ENCODE measurements at regions not wholly inside any gene's neighbourhood (a gene's known extent, or its start where the extent isn't known, plus 50 kb on each side); places are given as distances from the start of the nearest gene placed in this dataset.

GRCh38 chr13:79711631-79712030 lies 230.7 kb downstream of the NDFIP2 start:
- no peak for DNase-seq (ENCODE audit: low spot score)
- TF ChIP-seq FOXA2 (IDR thresholded peaks at IDR 0.05): no peak
- TF ChIP-seq, protein P1, sequence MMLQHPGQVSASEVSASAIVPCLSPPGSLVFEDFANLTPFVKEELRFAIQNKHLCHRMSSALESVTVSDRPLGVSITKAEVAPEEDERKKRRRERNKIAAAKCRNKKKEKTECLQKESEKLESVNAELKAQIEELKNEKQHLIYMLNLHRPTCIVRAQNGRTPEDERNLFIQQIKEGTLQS (IDR thresholded peaks at IDR 0.05): no peak
- no peak for TF ChIP-seq RXRA (IDR thresholded peaks at IDR 0.05)
- TF ChIP-seq, protein P2, sequence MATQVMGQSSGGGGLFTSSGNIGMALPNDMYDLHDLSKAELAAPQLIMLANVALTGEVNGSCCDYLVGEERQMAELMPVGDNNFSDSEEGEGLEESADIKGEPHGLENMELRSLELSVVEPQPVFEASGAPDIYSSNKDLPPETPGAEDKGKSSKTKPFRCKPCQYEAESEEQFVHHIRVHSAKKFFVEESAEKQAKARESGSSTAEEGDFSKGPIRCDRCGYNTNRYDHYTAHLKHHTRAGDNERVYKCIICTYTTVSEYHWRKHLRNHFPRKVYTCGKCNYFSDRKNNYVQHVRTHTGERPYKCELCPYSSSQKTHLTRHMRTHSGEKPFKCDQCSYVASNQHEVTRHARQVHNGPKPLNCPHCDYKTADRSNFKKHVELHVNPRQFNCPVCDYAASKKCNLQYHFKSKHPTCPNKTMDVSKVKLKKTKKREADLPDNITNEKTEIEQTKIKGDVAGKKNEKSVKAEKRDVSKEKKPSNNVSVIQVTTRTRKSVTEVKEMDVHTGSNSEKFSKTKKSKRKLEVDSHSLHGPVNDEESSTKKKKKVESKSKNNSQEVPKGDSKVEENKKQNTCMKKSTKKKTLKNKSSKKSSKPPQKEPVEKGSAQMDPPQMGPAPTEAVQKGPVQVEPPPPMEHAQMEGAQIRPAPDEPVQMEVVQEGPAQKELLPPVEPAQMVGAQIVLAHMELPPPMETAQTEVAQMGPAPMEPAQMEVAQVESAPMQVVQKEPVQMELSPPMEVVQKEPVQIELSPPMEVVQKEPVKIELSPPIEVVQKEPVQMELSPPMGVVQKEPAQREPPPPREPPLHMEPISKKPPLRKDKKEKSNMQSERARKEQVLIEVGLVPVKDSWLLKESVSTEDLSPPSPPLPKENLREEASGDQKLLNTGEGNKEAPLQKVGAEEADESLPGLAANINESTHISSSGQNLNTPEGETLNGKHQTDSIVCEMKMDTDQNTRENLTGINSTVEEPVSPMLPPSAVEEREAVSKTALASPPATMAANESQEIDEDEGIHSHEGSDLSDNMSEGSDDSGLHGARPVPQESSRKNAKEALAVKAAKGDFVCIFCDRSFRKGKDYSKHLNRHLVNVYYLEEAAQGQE (IDR thresholded peaks at IDR 0.05): no peak
- TF ChIP-seq CTCF (IDR thresholded peaks at IDR 0.05; ENCODE audit: low read depth, low read length, missing input control): no peak
- H3K36me3 ChIP-seq (ENCODE audit: control insufficient read depth in 4 of 4, insufficient read depth in 3 of 4, low read depth in 1 of 4, low read length in 3 of 4): no peaks in the 10 kb centered on the region
- no peak overlapping the region for H3K9ac ChIP-seq (ENCODE audit: low read depth in 1 of 2, low read length in 2 of 2)
- no peaks in the 10 kb centered on the region for H3K27me3 ChIP-seq (ENCODE audit: control insufficient read depth in 4 of 4, insufficient read depth in 4 of 4, low read length in 3 of 4)
- H3K9me3 ChIP-seq (ENCODE audit: control insufficient read depth in 4 of 4, low read length in 3 of 4): no peaks in the 10 kb centered on the region
- H3K4me3 ChIP-seq (ENCODE audit: low read depth in 1 of 3, low read length in 3 of 3): no peak overlapping the region
- no peak overlapping the region for H3K27ac ChIP-seq (ENCODE audit: low read depth in 1 of 2, low read length in 2 of 2)
- no peaks in the 10 kb centered on the region for H3K4me1 ChIP-seq (ENCODE audit: control insufficient read depth in 4 of 4, insufficient read depth in 4 of 4, low read length in 3 of 4)

DNA sequence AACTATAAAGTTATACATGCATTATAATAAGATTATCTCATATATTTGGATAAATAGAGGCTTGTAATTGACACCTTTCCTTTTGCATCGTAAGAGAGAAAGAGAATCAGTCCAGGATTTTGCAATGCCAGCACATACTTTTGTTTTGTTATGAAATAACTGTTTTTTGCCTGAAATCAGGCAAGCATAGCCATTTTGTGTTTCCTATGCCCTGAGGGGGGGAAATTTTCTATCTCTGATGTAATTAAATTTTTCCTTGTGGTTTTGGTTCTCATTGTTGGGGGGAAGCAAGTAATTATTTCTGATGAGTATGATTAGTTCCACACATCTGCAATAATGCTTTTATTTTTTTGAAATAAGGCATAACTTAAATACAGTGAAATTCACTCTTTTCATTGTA lies 229.4 kb downstream of the NDFIP2 start:
- H3K4me3 ChIP-seq (ENCODE audit: low read depth in 1 of 3, low read length in 3 of 3): no peak overlapping the region
- 52% methylated on average over 1 of the region's 1 CpG for WGBS
- no peaks in the 10 kb centered on the region for H3K36me3 ChIP-seq (ENCODE audit: control insufficient read depth in 4 of 4, insufficient read depth in 3 of 4, low read depth in 1 of 4, low read length in 3 of 4)
- no peaks in the 10 kb centered on the region for H3K4me1 ChIP-seq (ENCODE audit: control insufficient read depth in 4 of 4, insufficient read depth in 4 of 4, low read length in 3 of 4)
- DNase-seq (ENCODE audit: low spot score): no peak
- no peak overlapping the region for H3K9ac ChIP-seq (ENCODE audit: low read depth in 1 of 2, low read length in 2 of 2)
- no peaks in the 10 kb centered on the region for H3K27me3 ChIP-seq (ENCODE audit: control insufficient read depth in 4 of 4, insufficient read depth in 4 of 4, low read length in 3 of 4)
- TF ChIP-seq GABPA (IDR thresholded peaks at IDR 0.05 in 1 of 2, conservative IDR thresholded peaks at IDR 0.05 in 1 of 2) (no peak), NR2F2 (IDR thresholded peaks at IDR 0.05) (no peak)
- TF ChIP-seq, protein P3, sequence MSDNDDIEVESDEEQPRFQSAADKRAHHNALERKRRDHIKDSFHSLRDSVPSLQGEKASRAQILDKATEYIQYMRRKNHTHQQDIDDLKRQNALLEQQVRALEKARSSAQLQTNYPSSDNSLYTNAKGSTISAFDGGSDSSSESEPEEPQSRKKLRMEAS (IDR thresholded peaks at IDR 0.05): no peak
- no peaks in the 10 kb centered on the region for H3K9me3 ChIP-seq (ENCODE audit: control insufficient read depth in 4 of 4, low read length in 3 of 4)
- no peak overlapping the region for H3K27ac ChIP-seq (ENCODE audit: low read depth in 1 of 2, low read length in 2 of 2)

- H3K9me3 ChIP-seq (ENCODE audit: control insufficient read depth in 4 of 4, low read length in 3 of 4): no peaks in the 10 kb centered on the region
- H3K4me1 ChIP-seq (ENCODE audit: control insufficient read depth in 4 of 4, insufficient read depth in 4 of 4, low read length in 3 of 4): no peaks in the 10 kb centered on the region
- no peak overlapping the region for H3K9ac ChIP-seq (ENCODE audit: low read depth in 1 of 2, low read length in 2 of 2)
- H3K27ac ChIP-seq (ENCODE audit: low read depth in 1 of 2, low read length in 2 of 2): no peak overlapping the region
- no peak for DNase-seq (ENCODE audit: low spot score)
- WGBS: 77% methylated on average over 2 of the region's 2 CpGs
- H3K4me3 ChIP-seq (ENCODE audit: low read depth in 1 of 3, low read length in 3 of 3): no peak overlapping the region
- no peaks in the 10 kb centered on the region for H3K36me3 ChIP-seq (ENCODE audit: control insufficient read depth in 4 of 4, insufficient read depth in 3 of 4, low read depth in 1 of 4, low read length in 3 of 4)
- no peaks in the 10 kb centered on the region for H3K27me3 ChIP-seq (ENCODE audit: control insufficient read depth in 4 of 4, insufficient read depth in 4 of 4, low read length in 3 of 4)
- TF ChIP-seq HNF4G (IDR thresholded peaks at IDR 0.05) (no peak), JUND (IDR thresholded peaks at IDR 0.05) (no peak), FOXA2 (IDR thresholded peaks at IDR 0.05) (no peak), ZBTB33 (IDR thresholded peaks at IDR 0.05) (no peak), HNF4A (conservative IDR thresholded peaks at IDR 0.05) (no peak), FOXA1 (IDR thresholded peaks at IDR 0.05) (no peak), SP1 (IDR thresholded peaks at IDR 0.05) (no peak)
- TF ChIP-seq, protein P2 (IDR thresholded peaks at IDR 0.05): no peak
- TF ChIP-seq, protein P1 (IDR thresholded peaks at IDR 0.05): no peak
These were observed 228.5 kb downstream of the NDFIP2 start for GRCh38 chr13:79709471-79709870.

Data from liver (tissue), 8 donors.